B cell (primary cell): ENCODE measurements at regions not wholly inside any gene's neighbourhood (a gene's known extent, or its start where the extent isn't known, plus 50 kb on each side); places are given as distances from the start of the nearest gene placed in this dataset.

ENCODE experiments used
- ATAC-seq: fragments of 200-7000 bp; cut with Tn5 transposase; one replicate; pipeline ENCODE4 v1.10.0; 2021; ENCODE audit warnings: low read depth, mild to moderate bottlenecking, moderate number of reproducible peaks, moderate library complexity
- CTCF ChIA-PET: fragments of 350-600 bp; sonication (Branson Sonifier 250); formaldehyde crosslinking; loops from one replicate; lab custom pipeline; 2021; ENCODE audit warnings: antibody characterized with exemption, inconsistent platforms; lab: Charles Lee
- POLR2A ChIA-PET: fragments of 350-600 bp; sonication (Branson Sonifier 250); formaldehyde crosslinking; loops from one replicate; lab custom pipeline; 2021; ENCODE audit warnings: antibody characterized with exemption; lab: Charles Lee
- DNase-seq: peaks from one replicate; pipeline ENCODE4 v3.0.0; 2013
- H2AFZ ChIP-seq: 2 replicates; pipeline ENCODE4 v1.6.1; 2012; ENCODE audit warnings: mild to moderate bottlenecking, low read depth, low read length; ENCODE audit not compliant: insufficient read depth, poor library complexity, severe bottlenecking
- H3K27ac ChIP-seq, 2 donors: 1 replicate in 1 of 2; 2 replicates in 1 of 2; pipeline ENCODE4 v1.5.1; 2012 to 2013; ENCODE audit warnings: low read length in 2 of 2, mild to moderate bottlenecking in 2 of 2, moderate library complexity in 1 of 2
- H3K27me3 ChIP-seq, 4 experiments: fragments of 200-600 bp in 1 of 4; sonication (generic) in 1 of 4; replicated peaks in 1 of 4; 1 replicate in 2 of 4; 2 replicates in 2 of 4; pipeline versions ENCODE4 v1.6.1 to v1.7.0; 2013 to 2016; ENCODE audit warnings: low read length in 3 of 4, mild to moderate bottlenecking in 2 of 4, mixed read lengths in 1 of 4, moderate library complexity in 1 of 4; ENCODE audit not compliant: insufficient read depth in 4 of 4, control insufficient read depth in 3 of 4; ENCODE audit errors: control extremely low read depth in 1 of 4
- H3K36me3 ChIP-seq, 2 experiments: replicated peaks in 1 of 2; 1 replicate in 1 of 2; 2 replicates in 1 of 2; pipeline versions ENCODE4 v1.6.1 to v1.7.1; 2013; ENCODE audit warnings: low read length in 1 of 2; ENCODE audit not compliant: insufficient read depth in 2 of 2, control insufficient read depth in 1 of 2; ENCODE audit errors: control extremely low read depth in 1 of 2, extremely low read depth in 1 of 2
- H3K4me1 ChIP-seq, 2 donors: fragments of 200-600 bp in 1 of 2; sonication (generic) in 1 of 2; 1 replicate in 1 of 2; 2 replicates in 1 of 2; pipeline versions ENCODE4 v1.5.1 to v1.6.1; 2013 to 2017; ENCODE audit warnings: low read length in 2 of 2; ENCODE audit not compliant: control insufficient read depth in 2 of 2, insufficient read depth in 2 of 2
- H3K4me2 ChIP-seq: replicated peaks from 2 replicates; pipeline ENCODE3; 2012; ENCODE audit warnings: mild to moderate bottlenecking, low read depth, low read length; ENCODE audit not compliant: poor library complexity, severe bottlenecking
- H3K4me3 ChIP-seq, 5 experiments: fragments of 200-600 bp in 1 of 5; sonication (generic) in 1 of 5; 1 replicate in 3 of 5; 2 replicates in 2 of 5; pipeline versions ENCODE4 v1.5.1 to v1.7.0; 2011 to 2016; ENCODE audit warnings: low read length in 4 of 5, mild to moderate bottlenecking in 4 of 5, low read depth in 2 of 5, control low read depth in 1 of 5, moderate library complexity in 1 of 5; ENCODE audit not compliant: insufficient read depth in 1 of 5; ENCODE audit errors: control extremely low read depth in 1 of 5, extremely low read depth in 1 of 5
- H3K79me2 ChIP-seq: fragments of 200-600 bp; sonication (generic); one replicate; pipeline ENCODE4 v1.6.0; 2016; ENCODE audit warnings: low read length; ENCODE audit not compliant: control insufficient read depth, insufficient read depth
- H3K9ac ChIP-seq: fragments of 200-600 bp; sonication (generic); 2 replicates; pipeline ENCODE4 v1.6.1; 2017; ENCODE audit warnings: mild to moderate bottlenecking, low read length, moderate library complexity
- H3K9me3 ChIP-seq, 3 donors: one replicate each; pipeline versions ENCODE4 v1.6.1 to v1.7.1; 2013; ENCODE audit warnings: low read length in 2 of 3; ENCODE audit not compliant: control insufficient read depth in 2 of 3, insufficient read depth in 1 of 3; ENCODE audit errors: control extremely low read depth in 1 of 3
- H4K20me1 ChIP-seq: 2 replicates; pipeline ENCODE4 v1.6.0; 2012; ENCODE audit warnings: mild to moderate bottlenecking, low read length; ENCODE audit not compliant: insufficient read depth, control insufficient read depth, poor library complexity, severe bottlenecking
- H3K27ac Mint-ChIP-seq: one replicate; pipeline ENCODE4 v1.8.0; 2021; ENCODE audit warnings: mixed read lengths
- H3K27me3 Mint-ChIP-seq: one replicate; pipeline ENCODE4 v1.8.0; 2021; ENCODE audit warnings: mixed read lengths
- H3K4me1 Mint-ChIP-seq: one replicate; pipeline ENCODE4 v1.8.0; 2021; ENCODE audit warnings: mixed read lengths
- H3K4me3 Mint-ChIP-seq: one replicate; pipeline ENCODE4 v1.8.0; 2021; ENCODE audit warnings: mixed read lengths
- H3K9me3 Mint-ChIP-seq: one replicate; pipeline ENCODE4 v1.8.0; 2022; ENCODE audit warnings: mixed read lengths; ENCODE audit not compliant: insufficient read depth
- CTCF ChIP-seq: fragments of 200-600 bp; IDR thresholded peaks from one replicate; pipeline ENCODE4 v1.8.0; 2022; ENCODE audit warnings: antibody characterized with exemption, mild to moderate bottlenecking
- EZH2 ChIP-seq: IDR thresholded peaks from 2 replicates; pipeline ENCODE4 v1.6.1; 2012; ENCODE audit warnings: borderline replicate concordance, low read depth, mild to moderate bottlenecking, moderate library complexity, low read length; ENCODE audit not compliant: insufficient read depth, poor library complexity, severe bottlenecking
- WGBS: methylation state at CpG from one replicate; pipeline ENCODE4 v1.1.5; 2013; ENCODE audit warnings: missing lambda C conversion rate; ENCODE audit not compliant: insufficient coverage; 5-methylcytosine and 5-hydroxymethylcytosine counted together
- intact Hi-C: fragments of 100-400 bp; cut with micrococcal nuclease; formaldehyde crosslinking; loops from one replicate; pipeline ENCODE4 v1.10.0; 2022

GRCh38 chr4:85260064-85260463 is 214.9 kb upstream of the ARHGAP24 start:
- peaks cover 29% of the 10 kb centered on the region for H3K27me3 Mint-ChIP-seq
- TF ChIP-seq CTCF = no peak
- TF ChIP-seq EZH2 = no peak
- no peak overlapping the region for H3K27ac Mint-ChIP-seq

GRCh38 chr4:85265234-85265633 is 209.7 kb upstream of the ARHGAP24 start:
- DNase-seq (no peak), ATAC-seq (no peak)
- ChIA-PET POLR2A (no interaction called here), CTCF (no interaction called here)
- Histone ChIP-seq H3K9me3 (peaks cover 0 to 2% (median 0%) of the 10 kb centered on the region in 3 donors), H3K36me3 (no peaks in the 10 kb centered on the region), H3K4me1 (no peaks in the 10 kb centered on the region), H3K4me2 (no peak overlapping the region), H3K79me2 (no peaks in the 10 kb centered on the region), H4K20me1 (no peaks in the 10 kb centered on the region), H3K27me3 (peaks cover 0 to 9% (median 1%) of the 10 kb centered on the region in 4 experiments), H2AFZ (no peak overlapping the region), H3K9ac (no peak overlapping the region), H3K27ac (no peak overlapping the region), H3K4me3 (no peak overlapping the region)
- Mint-ChIP-seq H3K27me3 (peaks cover 23% of the 10 kb centered on the region), H3K27ac (no peak overlapping the region), H3K9me3 (no peaks in the 10 kb centered on the region), H3K4me1 (no peaks in the 10 kb centered on the region), H3K4me3 (no peak overlapping the region)
- WGBS = 92% methylated on average over 2 of the region's 5 CpGs
- no peak for TF ChIP-seq CTCF
- no peak for TF ChIP-seq EZH2
- intact Hi-C loops = no loop called here

More at GRCh38 chr4:85260064-85260463, 214.9 kb upstream of the ARHGAP24 start:
- 86% methylated on average over 1 of the region's 1 CpG for WGBS
- no peak overlapping the region for H3K4me3 ChIP-seq
- CTCF ChIA-PET = no interaction called here
- intact Hi-C loops = no loop called here
- H2AFZ ChIP-seq = no peak overlapping the region
- no peak for DNase-seq
- ATAC-seq = no peak
- peaks cover 0 to 6% (median 0%) of the 10 kb centered on the region in 4 experiments for H3K27me3 ChIP-seq
- no peak overlapping the region for H3K27ac ChIP-seq
- no peaks in the 10 kb centered on the region for H3K36me3 ChIP-seq
- POLR2A ChIA-PET = no interaction called here
- H3K9me3 ChIP-seq = peaks cover 0 to 2% (median 0%) of the 10 kb centered on the region in 3 donors
- H3K9me3 Mint-ChIP-seq = no peaks in the 10 kb centered on the region
- H3K79me2 ChIP-seq = no peaks in the 10 kb centered on the region
- no peak overlapping the region for H3K4me2 ChIP-seq
- H4K20me1 ChIP-seq = no peaks in the 10 kb centered on the region
- H3K4me1 Mint-ChIP-seq = no peaks in the 10 kb centered on the region
- no peaks in the 10 kb centered on the region for H3K4me1 ChIP-seq
- no peak overlapping the region for H3K9ac ChIP-seq
- H3K4me3 Mint-ChIP-seq = no peak overlapping the region
